ENCODE measurements at regions not wholly inside any gene's neighbourhood (a gene's known extent, or its start where the extent isn't known, plus 50 kb on each side); places are given as distances from the start of the nearest gene placed in this dataset.
"Not testable (repeated sequence)": the region's sequence is repeated elsewhere in the genome, so short reads cannot be mapped to it uniquely, and the experiment has no call there.

DNA sequence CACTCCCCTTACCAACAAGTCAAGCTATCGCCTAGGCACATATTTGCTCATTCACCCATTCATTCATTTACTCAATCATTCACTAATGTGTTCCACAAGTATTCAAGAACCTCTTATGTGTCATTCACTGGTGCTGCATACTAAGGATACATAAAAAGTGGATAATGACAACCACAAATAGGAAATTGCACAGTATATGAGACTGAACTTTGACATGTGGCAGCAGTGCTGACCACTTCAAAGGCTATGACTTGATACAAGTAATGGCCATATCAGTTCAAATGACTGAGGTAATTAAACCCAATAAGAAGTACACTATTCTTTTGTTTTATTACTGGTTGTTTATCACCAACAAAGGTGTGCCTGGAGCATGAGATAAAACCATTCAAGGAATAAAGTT is 282.5 kb downstream of the KLHL13 start:
- Histone ChIP-seq H3K4me3 (no peak overlapping the region), H3K4me1 (no peaks in the 10 kb centered on the region), H3K9me3 (no peaks in the 10 kb centered on the region), H3K36me3 (no peaks in the 10 kb centered on the region), H3K27me3 (no peaks in the 10 kb centered on the region), H3K27ac (no peak overlapping the region)
- TF ChIP-seq POLR2A (IDR thresholded peaks at IDR 0.05), result no peak
- TF ChIP-seq, protein P1, sequence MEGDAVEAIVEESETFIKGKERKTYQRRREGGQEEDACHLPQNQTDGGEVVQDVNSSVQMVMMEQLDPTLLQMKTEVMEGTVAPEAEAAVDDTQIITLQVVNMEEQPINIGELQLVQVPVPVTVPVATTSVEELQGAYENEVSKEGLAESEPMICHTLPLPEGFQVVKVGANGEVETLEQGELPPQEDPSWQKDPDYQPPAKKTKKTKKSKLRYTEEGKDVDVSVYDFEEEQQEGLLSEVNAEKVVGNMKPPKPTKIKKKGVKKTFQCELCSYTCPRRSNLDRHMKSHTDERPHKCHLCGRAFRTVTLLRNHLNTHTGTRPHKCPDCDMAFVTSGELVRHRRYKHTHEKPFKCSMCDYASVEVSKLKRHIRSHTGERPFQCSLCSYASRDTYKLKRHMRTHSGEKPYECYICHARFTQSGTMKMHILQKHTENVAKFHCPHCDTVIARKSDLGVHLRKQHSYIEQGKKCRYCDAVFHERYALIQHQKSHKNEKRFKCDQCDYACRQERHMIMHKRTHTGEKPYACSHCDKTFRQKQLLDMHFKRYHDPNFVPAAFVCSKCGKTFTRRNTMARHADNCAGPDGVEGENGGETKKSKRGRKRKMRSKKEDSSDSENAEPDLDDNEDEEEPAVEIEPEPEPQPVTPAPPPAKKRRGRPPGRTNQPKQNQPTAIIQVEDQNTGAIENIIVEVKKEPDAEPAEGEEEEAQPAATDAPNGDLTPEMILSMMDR (IDR thresholded peaks at IDR 0.05), result no peak
- peak in 1 of 3 donors; percentile 54 for DNase-seq

DNA sequence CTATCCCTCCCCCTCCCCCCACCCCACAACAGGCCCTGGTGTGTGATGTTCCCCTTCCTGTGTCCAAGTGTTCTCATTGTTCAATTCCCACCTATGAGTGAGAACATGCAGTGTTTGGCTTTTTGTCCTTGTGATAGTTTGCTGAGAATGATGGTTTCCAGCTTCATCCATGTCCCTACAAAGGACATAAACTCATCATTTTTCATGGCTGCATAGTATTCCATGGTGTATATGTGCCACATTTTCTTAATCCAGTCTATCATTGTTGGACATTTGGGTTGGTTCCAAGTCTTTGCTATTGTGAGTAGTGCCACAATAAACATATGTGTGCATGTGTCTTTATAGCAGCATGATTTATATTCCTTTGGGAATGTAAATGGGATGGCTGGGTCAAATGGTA is 295.1 kb downstream of the KLHL13 start:
- H3K4me1 ChIP-seq, result not testable (repeated sequence)

GRCh38 chrX:117808426-117808825 is 308.2 kb downstream of the KLHL13 start:
- Histone ChIP-seq H3K27ac (no peak overlapping the region), H3K4me3 (no peak overlapping the region), H3K9me3 (no peaks in the 10 kb centered on the region), H3K36me3 (no peaks in the 10 kb centered on the region), H3K4me1 (no peaks in the 10 kb centered on the region), H3K27me3 (no peaks in the 10 kb centered on the region)
- TF ChIP-seq POLR2A (IDR thresholded peaks at IDR 0.05), result no peak
- TF ChIP-seq, protein P1 (IDR thresholded peaks at IDR 0.05), result no peak
- DNase-seq, result no peak

More for the DNA sequence above, 295.1 kb downstream of the KLHL13 start:
- DNase-seq, H3K9me3 ChIP-seq, H3K4me3 ChIP-seq, H3K27ac ChIP-seq, H3K36me3 ChIP-seq, H3K27me3 ChIP-seq: not testable (repeated sequence)

DNA sequence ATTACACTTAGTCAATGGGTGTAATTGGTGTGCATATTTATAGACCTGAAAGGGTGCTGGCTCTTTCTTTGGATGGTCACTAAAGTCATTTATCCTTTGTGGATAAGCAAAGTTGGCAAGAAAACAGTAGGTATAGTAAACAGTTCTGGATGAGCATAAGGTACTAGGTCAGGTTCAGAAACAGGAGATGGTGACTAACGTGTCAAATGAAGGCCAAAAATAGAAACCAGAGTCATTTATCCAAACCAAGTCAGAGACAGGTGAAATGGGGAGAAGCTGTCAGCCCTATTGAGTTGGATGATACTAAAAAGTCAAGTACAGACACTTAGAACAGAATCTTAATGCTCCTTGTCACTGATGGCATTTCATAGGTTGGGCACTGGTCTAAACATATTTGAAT is 313.1 kb downstream of the KLHL13 start:
- Histone ChIP-seq H3K36me3 (no peaks in the 10 kb centered on the region), H3K4me3 (no peak overlapping the region), H3K9me3 (no peaks in the 10 kb centered on the region), H3K27me3 (no peaks in the 10 kb centered on the region), H3K4me1 (no peaks in the 10 kb centered on the region), H3K27ac (no peak overlapping the region)
- TF ChIP-seq, protein P1 (IDR thresholded peaks at IDR 0.05), result no peak
- no peak for DNase-seq

DNA sequence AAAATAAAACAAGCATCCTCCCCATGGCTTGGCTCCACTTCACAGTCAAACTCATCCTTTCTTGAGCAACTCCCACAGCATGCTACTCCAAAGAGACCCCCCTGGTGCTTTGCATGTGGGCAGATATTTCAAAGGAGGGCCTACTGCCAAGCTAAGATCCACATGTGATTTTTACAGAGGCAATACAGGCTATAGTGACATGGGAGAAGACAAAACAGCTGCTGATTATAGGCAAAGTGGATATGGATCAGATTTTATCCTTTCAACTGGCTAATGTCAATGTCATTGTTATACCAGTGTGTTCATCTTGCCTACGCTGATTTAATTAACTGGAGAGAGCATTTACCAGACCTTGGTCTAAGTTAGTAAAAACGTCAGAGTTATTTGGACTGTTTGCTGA is 328.3 kb downstream of the KLHL13 start:
- H3K36me3 ChIP-seq, result no peaks in the 10 kb centered on the region
- H3K4me1 ChIP-seq, result no peaks in the 10 kb centered on the region
- no peak for DNase-seq
- H3K4me3 ChIP-seq, result no peak overlapping the region
- H3K9me3 ChIP-seq, result no peaks in the 10 kb centered on the region
- H3K27me3 ChIP-seq, result no peaks in the 10 kb centered on the region
- TF ChIP-seq, protein P1 (IDR thresholded peaks at IDR 0.05), result no peak
- TF ChIP-seq POLR2A (IDR thresholded peaks at IDR 0.05), result no peak
- H3K27ac ChIP-seq, result no peak overlapping the region

GRCh38 chrX:117771384-117771783 is 345.2 kb downstream of the KLHL13 start:
- Histone ChIP-seq H3K4me1 (no peaks in the 10 kb centered on the region), H3K4me3 (no peak overlapping the region), H3K27me3 (no peaks in the 10 kb centered on the region), H3K36me3 (no peaks in the 10 kb centered on the region), H3K27ac (no peak overlapping the region), H3K9me3 (no peaks in the 10 kb centered on the region)
- TF ChIP-seq, protein P1 (IDR thresholded peaks at IDR 0.05), result no peak
- no peak for DNase-seq
